ENCODE measurements at regions not wholly inside any gene's neighbourhood (a gene's known extent, or its start where the extent isn't known, plus 50 kb on each side); places are given as distances from the start of the nearest gene placed in this dataset.

DNA sequence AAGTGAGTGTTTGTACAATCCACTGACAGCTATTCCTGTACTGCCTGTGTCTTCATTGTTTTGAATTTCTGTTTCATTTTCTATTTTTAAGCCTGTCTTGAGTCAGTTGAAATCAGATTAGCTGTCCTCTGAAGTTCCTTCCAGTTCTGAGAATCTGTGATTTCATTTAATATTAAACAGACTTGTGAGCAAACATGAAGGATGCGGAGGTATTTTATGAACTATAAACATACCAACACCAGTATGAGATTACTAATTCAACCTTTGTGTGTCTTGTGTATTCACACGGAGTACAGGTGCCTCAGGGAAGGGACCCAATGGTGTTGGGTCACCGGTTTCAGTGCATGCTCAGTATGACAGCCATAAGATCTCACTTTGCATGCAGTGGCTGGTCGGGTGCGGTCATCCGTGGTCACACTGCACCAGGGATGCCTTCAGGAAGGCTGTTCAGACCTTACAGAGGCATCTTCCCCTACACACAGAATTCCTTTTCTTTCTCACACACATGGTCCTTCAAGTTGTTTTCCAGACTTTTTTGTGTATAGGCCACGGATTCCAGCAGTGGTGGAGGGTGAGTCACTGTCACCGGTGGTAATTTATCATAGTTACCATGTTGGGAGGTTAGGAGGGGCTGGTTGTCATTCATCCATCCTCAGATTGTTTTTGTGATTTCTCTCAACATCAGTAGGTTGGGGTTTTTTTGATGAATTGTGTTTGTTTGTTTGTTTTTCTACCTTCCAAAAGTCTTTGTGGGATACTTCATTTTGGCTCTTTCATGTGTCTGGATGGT lies 103.0 kb upstream of the SFSWAP start:
- TF ChIP-seq, protein P1, sequence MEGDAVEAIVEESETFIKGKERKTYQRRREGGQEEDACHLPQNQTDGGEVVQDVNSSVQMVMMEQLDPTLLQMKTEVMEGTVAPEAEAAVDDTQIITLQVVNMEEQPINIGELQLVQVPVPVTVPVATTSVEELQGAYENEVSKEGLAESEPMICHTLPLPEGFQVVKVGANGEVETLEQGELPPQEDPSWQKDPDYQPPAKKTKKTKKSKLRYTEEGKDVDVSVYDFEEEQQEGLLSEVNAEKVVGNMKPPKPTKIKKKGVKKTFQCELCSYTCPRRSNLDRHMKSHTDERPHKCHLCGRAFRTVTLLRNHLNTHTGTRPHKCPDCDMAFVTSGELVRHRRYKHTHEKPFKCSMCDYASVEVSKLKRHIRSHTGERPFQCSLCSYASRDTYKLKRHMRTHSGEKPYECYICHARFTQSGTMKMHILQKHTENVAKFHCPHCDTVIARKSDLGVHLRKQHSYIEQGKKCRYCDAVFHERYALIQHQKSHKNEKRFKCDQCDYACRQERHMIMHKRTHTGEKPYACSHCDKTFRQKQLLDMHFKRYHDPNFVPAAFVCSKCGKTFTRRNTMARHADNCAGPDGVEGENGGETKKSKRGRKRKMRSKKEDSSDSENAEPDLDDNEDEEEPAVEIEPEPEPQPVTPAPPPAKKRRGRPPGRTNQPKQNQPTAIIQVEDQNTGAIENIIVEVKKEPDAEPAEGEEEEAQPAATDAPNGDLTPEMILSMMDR (IDR thresholded peaks at IDR 0.05) = no peak

DNA sequence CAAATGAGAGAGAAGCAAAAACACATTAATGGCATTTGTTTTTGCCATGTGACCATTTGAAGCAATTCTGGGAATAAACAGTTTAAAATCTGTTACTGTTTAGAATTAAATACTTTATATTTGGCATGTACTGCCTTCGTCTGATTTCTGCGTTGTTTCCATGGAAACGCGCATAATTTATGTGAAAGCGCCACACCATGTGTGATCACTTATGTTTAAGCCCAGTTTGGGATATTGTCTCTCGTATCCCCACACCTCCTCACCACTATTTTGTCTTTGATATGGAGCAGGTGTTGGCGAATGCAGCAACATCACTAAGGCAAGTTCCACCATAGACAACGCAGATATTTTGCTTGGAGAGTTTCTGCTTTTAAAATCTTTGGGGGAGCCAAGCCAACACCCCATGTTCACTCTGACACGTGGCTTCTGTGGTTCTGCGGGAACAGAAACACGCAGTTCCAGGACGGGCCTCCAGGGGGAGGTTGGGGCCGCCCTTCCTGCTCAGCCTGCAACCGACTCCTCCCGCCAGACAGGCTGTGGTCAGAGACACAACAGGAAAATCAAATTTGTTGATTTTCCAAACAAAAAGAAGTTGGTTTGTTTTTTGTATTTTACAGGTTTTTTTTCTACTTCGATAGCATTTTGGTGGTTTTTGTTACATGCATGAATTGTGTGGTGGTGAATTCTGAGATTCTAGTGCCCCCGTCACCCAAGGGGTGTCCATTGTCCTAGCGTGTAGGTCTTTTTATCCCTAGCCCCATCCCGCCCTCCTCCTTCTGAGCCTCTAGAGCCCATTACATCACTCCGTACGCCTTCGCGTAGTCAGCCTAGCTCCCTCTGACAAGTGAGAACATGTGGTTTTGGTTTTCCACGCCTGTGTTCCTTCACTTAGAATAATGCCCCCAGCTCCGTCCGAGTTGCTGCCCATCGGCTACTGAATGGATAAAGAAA lies 101.9 kb upstream of the SFSWAP start:
- DNase-seq = peak; percentile 85
- H3K27ac ChIP-seq = no peak overlapping the region
- TF ChIP-seq, protein P1 (IDR thresholded peaks at IDR 0.05) = peak; percentile 88
- H3K9me3 ChIP-seq = no peaks in the 10 kb centered on the region
- H3K36me3 ChIP-seq = no peaks in the 10 kb centered on the region
- H3K4me1 ChIP-seq = peaks cover 7% of the 10 kb centered on the region
- H3K4me3 ChIP-seq = no peak overlapping the region
- peak; percentile 90 for ATAC-seq
- intact Hi-C loops (cut with DNase I) = no loop called here
- H3K27me3 ChIP-seq = no peaks in the 10 kb centered on the region

More for the DNA sequence above, 103.0 kb upstream of the SFSWAP start:
- ATAC-seq (no peak), DNase-seq (no peak)
- no peaks in the 10 kb centered on the region for H3K36me3 ChIP-seq
- no peak overlapping the region for H3K4me3 ChIP-seq
- H3K27me3 ChIP-seq = no peaks in the 10 kb centered on the region
- H3K4me1 ChIP-seq = peaks cover 11% of the 10 kb centered on the region
- H3K27ac ChIP-seq = no peak overlapping the region
- intact Hi-C loops (cut with DNase I) = no loop called here
- H3K9me3 ChIP-seq = no peaks in the 10 kb centered on the region

DNA sequence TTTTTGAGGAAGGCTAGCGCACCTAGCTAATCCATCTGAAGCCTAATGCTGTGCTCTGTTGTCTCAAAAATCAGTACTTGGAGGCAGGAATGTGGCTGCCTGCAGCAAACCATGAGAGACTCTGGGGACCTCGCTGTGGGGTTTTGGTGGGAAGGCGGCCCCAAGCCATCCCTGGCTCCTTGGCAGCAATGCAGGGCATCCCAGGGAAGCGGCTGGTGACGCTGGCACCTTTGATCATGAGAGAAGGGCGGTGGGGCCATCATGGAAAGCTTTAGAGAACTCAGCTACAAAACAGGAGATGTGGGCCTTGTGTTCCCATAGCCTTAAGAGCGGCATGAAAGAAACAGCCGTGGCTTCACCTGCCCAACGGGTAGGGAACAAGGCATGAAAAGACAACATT lies 101.1 kb upstream of the SFSWAP start:
- DNase-seq (no peak), ATAC-seq (no peak)
- H3K4me1 ChIP-seq = peaks cover 3% of the 10 kb centered on the region
- no peaks in the 10 kb centered on the region for H3K9me3 ChIP-seq
- no peak overlapping the region for H3K27ac ChIP-seq
- intact Hi-C loops (cut with DNase I) = no loop called here
- no peak overlapping the region for H3K4me3 ChIP-seq
- TF ChIP-seq, protein P1 (IDR thresholded peaks at IDR 0.05) = no peak
- H3K27me3 ChIP-seq = no peaks in the 10 kb centered on the region
- H3K36me3 ChIP-seq = no peaks in the 10 kb centered on the region

DNA sequence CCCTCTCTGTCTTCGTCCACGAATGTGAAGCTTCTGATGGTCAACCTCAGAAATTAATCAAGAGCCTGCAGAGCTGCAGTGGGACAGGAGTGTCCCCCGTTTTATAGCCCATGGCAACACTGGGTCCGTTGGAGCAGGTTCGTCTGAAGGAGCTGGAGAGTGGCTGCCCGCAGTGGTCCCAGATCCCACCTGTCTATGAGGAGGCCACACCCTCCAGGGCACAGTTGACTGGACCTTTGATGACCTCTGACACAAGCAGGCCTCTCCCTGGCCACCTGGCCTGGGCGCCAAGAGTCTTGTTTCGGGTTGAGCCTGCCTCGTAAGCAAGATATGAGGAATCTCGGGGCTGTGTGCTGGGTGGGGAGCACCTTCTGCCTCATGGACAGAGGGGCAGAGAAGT lies 100.7 kb upstream of the SFSWAP start:
- intact Hi-C loops (cut with DNase I) = no loop called here
- Histone ChIP-seq H3K27me3 (no peaks in the 10 kb centered on the region), H3K36me3 (no peaks in the 10 kb centered on the region), H3K4me3 (no peak overlapping the region), H3K27ac (no peak overlapping the region), H3K9me3 (no peaks in the 10 kb centered on the region), H3K4me1 (no peaks in the 10 kb centered on the region)
- TF ChIP-seq, protein P1 (IDR thresholded peaks at IDR 0.05) = no peak
- DNase-seq (no peak), ATAC-seq (no peak)

DNA sequence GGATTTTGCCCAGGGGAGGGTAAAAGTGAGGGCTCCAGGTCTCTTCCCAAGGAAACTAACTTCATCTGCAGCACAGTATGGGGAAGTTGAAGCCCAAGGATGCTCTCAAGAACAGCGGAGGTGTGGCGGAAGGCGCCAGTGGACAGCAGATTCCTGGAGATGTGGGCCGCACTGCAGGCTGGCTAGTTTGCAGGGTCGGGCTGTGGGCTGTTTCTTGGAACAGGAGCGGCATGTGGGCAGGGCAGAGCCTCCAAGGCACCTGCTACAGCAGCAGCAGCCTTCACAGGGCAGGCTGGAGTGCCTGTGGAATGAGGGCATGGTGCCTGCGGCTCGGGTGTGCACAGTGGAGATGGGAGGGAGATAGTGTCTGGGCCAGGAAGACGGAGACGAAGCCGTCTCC lies 100.0 kb upstream of the SFSWAP start:
- no peaks in the 10 kb centered on the region for H3K27me3 ChIP-seq
- intact Hi-C loops (cut with DNase I) = no loop called here
- no peaks in the 10 kb centered on the region for H3K9me3 ChIP-seq
- H3K4me3 ChIP-seq = no peak overlapping the region
- H3K4me1 ChIP-seq = no peaks in the 10 kb centered on the region
- H3K27ac ChIP-seq = no peak overlapping the region
- ATAC-seq = no peak
- DNase-seq = no peak
- TF ChIP-seq, protein P1 (IDR thresholded peaks at IDR 0.05) = no peak
- no peaks in the 10 kb centered on the region for H3K36me3 ChIP-seq
